Large intestine (tissue), 3 donors: ENCODE measurements at regions not wholly inside any gene's neighbourhood (a gene's known extent, or its start where the extent isn't known, plus 50 kb on each side); places are given as distances from the start of the nearest gene placed in this dataset.
"Not testable (repeated sequence)": the region's sequence is repeated elsewhere in the genome, so short reads cannot be mapped to it uniquely, and the experiment has no call there.

Experiments used
- DNase-seq, 2 donors: peaks; one replicate each; pipeline versions ENCODE4 v3.0.0 to v3.0.0-alpha.2; 2013
- H3K27ac ChIP-seq: one replicate; pipeline ENCODE4 v1.5.1; 2013; ENCODE audit warnings: low read length
- H3K27me3 ChIP-seq: 2 replicates; pipeline ENCODE4 v1.6.1; 2013; ENCODE audit warnings: low read length; ENCODE audit not compliant: control insufficient read depth, insufficient read depth
- H3K36me3 ChIP-seq: 2 replicates; pipeline ENCODE4 v1.6.1; 2013; ENCODE audit warnings: low read length; ENCODE audit not compliant: control insufficient read depth, insufficient read depth
- H3K4me1 ChIP-seq: one replicate; pipeline ENCODE4 v1.6.1; 2013; ENCODE audit warnings: low read length; ENCODE audit not compliant: control insufficient read depth, insufficient read depth
- H3K4me3 ChIP-seq: one replicate; pipeline ENCODE4 v1.5.1; 2013; ENCODE audit warnings: low read length
- H3K9me3 ChIP-seq: one replicate; pipeline ENCODE4 v1.6.1; 2013; ENCODE audit warnings: mild to moderate bottlenecking, low read depth, low read length, moderate library complexity; ENCODE audit not compliant: control insufficient read depth
- WGBS: methylation state at CpG from one replicate; pipeline ENCODE4 v1.1.5; 2013; ENCODE audit warnings: low lambda C conversion rate; ENCODE audit not compliant: insufficient coverage; 5-methylcytosine and 5-hydroxymethylcytosine counted together

DNA sequence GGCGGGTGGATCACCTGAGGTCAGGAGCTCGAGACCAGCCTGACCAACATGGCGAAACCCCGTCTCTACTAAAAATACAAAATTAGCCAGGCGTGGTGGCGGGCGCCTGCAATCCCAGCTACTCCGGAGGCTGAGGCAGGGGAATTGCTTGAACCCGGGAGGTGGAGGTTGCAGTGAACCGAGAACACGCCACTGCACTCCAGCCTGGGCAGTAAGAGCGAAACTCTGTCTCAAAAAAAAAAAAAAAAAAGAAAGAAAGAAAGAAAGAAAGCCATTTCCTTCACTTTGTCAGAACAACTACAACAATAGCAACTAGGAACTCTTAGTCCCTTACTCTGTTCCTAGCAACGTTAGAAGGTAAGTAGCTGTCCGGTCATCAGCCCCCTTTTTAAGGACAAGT lies 222.9 kb upstream of the JARID2 start:
- H3K27me3 ChIP-seq, DNase-seq, H3K27ac ChIP-seq, H3K36me3 ChIP-seq, H3K9me3 ChIP-seq, H3K4me3 ChIP-seq, H3K4me1 ChIP-seq: not testable (repeated sequence)
- WGBS, result 100% methylated on average over 1 of the region's 14 CpGs

DNA sequence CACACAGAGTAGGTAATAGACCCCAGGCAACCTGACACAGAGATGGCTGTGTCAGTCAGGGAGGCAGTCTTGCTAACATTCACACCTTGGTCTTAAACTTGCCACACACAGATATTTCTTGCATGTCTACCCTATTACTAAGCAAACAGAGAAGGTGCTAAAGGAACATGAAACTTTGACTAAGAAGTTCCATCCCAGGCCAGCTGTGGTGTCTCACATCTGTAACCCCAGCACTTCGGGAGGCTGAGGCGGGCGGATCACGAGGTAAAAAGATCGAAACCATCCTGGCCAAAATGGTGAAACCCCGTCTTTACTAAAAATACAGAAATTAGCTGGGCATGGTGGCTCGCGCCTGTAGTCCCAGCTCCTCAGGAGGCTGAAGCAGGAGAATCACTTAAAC lies 222.4 kb upstream of the JARID2 start:
- Histone ChIP-seq H3K9me3 (no peaks in the 10 kb centered on the region), H3K36me3 (no peaks in the 10 kb centered on the region), H3K27ac (no peak overlapping the region), H3K27me3 (no peaks in the 10 kb centered on the region), H3K4me3 (no peak overlapping the region), H3K4me1 (no peaks in the 10 kb centered on the region)
- no CpG with 5 or more reads among the region's 8 CpGs for WGBS
- no peak for DNase-seq

DNA sequence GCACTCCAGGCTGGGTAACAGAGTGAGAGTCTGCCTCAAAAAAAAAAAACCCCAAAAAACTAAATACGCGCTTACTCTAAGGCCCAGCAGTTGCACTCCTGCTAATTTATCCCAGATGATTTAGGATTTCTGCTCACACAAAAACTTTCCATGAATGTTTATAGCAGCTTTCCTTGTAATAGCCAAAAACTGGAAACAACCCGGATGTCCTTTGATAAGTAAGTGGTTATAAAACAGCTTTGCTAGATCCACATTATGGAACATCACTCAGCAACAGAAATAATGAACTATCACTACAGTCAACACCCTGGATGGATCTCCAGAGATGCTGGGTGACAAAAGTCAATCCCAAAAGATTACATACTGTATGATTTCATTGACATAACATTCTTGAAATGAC lies 220.4 kb upstream of the JARID2 start:
- no peak for DNase-seq
- no peak overlapping the region for H3K4me3 ChIP-seq
- 82% methylated on average over 2 of the region's 3 CpGs for WGBS
- no peaks in the 10 kb centered on the region for H3K27me3 ChIP-seq
- H3K9me3 ChIP-seq, result no peaks in the 10 kb centered on the region
- H3K4me1 ChIP-seq, result no peaks in the 10 kb centered on the region
- no peaks in the 10 kb centered on the region for H3K36me3 ChIP-seq
- no peak overlapping the region for H3K27ac ChIP-seq

DNA sequence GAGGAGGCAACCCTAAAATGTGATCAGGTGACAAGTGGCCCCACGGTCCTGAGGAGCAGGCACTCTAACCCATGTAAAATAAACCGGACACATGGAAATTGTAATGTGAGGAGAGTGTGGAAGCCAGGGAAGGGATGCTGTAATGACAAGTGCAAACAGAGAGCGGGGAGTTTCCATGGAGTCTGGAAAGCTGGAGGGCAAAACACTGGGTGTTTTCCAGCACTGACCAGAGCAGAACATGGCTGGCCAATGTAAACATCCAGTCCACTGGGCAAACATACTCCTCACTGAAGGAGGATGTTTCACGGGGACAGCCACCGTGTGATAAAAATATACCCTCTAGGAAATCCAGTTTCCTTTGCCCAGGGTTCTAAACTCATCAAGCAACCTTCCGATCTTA lies 219.0 kb upstream of the JARID2 start:
- Histone ChIP-seq H3K4me1 (no peaks in the 10 kb centered on the region), H3K27ac (no peak overlapping the region), H3K4me3 (no peak overlapping the region), H3K27me3 (no peaks in the 10 kb centered on the region), H3K36me3 (no peaks in the 10 kb centered on the region), H3K9me3 (no peaks in the 10 kb centered on the region)
- WGBS, result 48% methylated on average over 3 of the region's 6 CpGs
- DNase-seq, result no peak

DNA sequence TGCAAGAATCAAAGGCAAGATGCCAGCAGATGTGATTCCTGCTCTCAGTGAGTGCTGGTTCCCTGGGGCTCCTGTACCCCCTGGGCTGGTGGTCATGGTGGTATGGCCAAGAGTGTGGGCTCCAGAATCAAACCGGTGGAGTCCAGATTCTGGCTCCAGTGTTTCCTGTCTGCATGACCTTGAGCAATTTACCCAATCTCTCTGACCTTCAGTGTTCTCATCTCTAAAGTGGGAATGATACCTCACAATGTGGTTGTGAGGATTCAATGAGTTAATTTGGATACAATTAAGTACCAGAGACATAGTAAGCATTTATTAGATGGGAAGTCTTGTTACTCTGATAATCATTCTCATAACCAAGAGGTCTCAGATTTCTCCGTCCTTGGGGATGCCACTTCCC lies 218.4 kb upstream of the JARID2 start:
- no peak for DNase-seq
- Histone ChIP-seq H3K27ac (no peak overlapping the region), H3K4me3 (no peak overlapping the region), H3K9me3 (no peaks in the 10 kb centered on the region), H3K27me3 (no peaks in the 10 kb centered on the region), H3K36me3 (no peaks in the 10 kb centered on the region), H3K4me1 (no peaks in the 10 kb centered on the region)
- WGBS, result no CpG with 5 or more reads among the region's 2 CpGs

DNA sequence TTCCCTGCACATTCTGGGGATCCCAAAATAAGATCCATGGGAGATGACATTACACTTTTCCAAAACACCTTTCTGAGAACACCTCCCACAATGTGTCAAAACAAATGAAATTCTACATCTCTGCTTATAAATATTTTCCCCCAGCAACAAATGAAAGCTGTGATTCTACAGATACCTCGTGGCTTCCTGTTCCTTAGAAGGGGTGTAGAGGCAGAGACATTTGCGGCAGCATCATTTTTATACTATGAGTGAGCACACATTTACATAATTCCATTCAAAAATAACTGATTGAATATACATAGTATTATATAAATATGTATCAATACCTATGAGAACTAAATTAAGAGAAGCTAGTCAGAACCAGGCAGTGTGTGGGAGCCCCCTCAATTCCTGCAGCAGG lies 213.9 kb upstream of the JARID2 start:
- Histone ChIP-seq H3K4me3 (no peak overlapping the region), H3K36me3 (no peaks in the 10 kb centered on the region), H3K27me3 (no peaks in the 10 kb centered on the region), H3K27ac (no peak overlapping the region), H3K4me1 (peaks cover 8% of the 10 kb centered on the region), H3K9me3 (no peaks in the 10 kb centered on the region)
- DNase-seq, result no peak
- WGBS, result no CpG with 5 or more reads among the region's 2 CpGs

DNA sequence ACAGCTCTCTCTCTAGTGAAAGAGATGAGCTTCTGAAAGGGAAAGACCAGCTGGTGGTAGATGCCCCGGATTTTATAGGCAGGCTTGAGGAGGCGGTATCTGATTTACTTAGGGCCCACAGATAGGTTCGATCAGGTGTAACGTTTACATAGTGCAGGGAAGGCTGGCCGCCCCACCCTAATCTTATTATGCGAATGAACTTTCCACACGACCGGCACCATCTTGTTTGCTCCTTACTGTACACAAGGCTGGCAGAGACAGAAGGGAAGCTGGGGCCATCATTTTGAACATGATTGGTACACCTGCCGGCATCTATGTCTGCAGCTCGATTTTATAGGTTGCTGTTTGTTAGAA lies 212.0 kb upstream of the JARID2 start:
- H3K36me3 ChIP-seq, result no peaks in the 10 kb centered on the region
- H3K27me3 ChIP-seq, result no peaks in the 10 kb centered on the region
- 100% methylated on average over 1 of the region's 10 CpGs for WGBS
- H3K9me3 ChIP-seq, result no peaks in the 10 kb centered on the region
- no peak for DNase-seq
- H3K4me1 ChIP-seq, result peaks cover 11% of the 10 kb centered on the region
- H3K27ac ChIP-seq, result no peak overlapping the region
- H3K4me3 ChIP-seq, result no peak overlapping the region

DNA sequence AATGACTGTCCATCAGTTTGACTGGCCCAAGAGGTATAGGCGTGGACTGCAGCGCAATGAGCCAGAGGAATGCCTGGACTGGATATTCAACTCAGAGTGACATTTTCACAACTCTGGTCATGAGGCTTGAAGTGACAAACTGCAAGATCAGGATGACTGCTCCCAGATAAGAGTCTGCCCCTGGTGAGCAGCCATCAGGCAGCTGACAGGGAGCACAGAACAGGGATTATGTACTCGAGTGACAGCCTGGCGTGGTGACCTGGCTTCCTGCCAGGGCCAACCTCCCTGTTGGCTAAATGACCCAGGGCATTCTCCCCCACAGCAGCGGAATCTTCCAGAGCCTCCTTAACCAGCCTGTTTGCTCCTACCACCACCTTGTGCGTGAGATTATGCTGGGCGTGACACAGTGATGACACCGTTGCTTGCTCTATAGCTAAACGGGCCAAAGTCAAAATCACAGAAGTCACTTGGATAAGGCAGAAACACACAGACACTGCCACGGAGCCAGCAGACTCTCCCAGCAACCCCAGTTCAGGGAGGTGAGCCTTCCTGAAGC lies 209.1 kb upstream of the JARID2 start:
- Histone ChIP-seq H3K4me3 (no peak overlapping the region), H3K4me1 (peaks cover 11% of the 10 kb centered on the region), H3K36me3 (no peaks in the 10 kb centered on the region), H3K27me3 (no peaks in the 10 kb centered on the region), H3K9me3 (no peaks in the 10 kb centered on the region), H3K27ac (peak overlapping the region; percentile 39)
- DNase-seq, result peak; percentile 93 to 97
- WGBS, result no CpG with 5 or more reads among the region's 10 CpGs

DNA sequence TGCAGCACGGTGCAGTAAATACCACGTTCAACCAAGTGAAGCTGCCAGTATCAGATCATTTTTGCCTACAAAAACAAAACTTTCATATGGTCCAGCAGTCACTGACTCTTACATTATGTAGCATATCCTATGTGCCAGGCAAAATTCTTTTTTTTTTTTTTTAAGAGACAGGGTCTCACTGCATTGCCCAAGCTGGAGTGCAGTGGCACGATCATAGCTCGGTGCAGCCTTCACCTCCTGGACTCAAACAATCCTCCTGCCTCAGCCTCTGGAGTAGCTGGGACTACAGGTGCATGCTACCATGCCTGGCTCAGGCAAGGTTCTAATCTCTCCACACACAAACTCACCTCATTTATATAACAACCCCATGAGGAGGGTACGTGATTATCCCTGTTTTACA lies 208.6 kb upstream of the JARID2 start:
- DNase-seq, result no peak
- no peaks in the 10 kb centered on the region for H3K27me3 ChIP-seq
- peaks cover 11% of the 10 kb centered on the region for H3K4me1 ChIP-seq
- peak overlapping the region; percentile 39 for H3K27ac ChIP-seq
- no peak overlapping the region for H3K4me3 ChIP-seq
- no peaks in the 10 kb centered on the region for H3K36me3 ChIP-seq
- WGBS, result no CpG with 5 or more reads among the region's 5 CpGs
- H3K9me3 ChIP-seq, result no peaks in the 10 kb centered on the region

DNA sequence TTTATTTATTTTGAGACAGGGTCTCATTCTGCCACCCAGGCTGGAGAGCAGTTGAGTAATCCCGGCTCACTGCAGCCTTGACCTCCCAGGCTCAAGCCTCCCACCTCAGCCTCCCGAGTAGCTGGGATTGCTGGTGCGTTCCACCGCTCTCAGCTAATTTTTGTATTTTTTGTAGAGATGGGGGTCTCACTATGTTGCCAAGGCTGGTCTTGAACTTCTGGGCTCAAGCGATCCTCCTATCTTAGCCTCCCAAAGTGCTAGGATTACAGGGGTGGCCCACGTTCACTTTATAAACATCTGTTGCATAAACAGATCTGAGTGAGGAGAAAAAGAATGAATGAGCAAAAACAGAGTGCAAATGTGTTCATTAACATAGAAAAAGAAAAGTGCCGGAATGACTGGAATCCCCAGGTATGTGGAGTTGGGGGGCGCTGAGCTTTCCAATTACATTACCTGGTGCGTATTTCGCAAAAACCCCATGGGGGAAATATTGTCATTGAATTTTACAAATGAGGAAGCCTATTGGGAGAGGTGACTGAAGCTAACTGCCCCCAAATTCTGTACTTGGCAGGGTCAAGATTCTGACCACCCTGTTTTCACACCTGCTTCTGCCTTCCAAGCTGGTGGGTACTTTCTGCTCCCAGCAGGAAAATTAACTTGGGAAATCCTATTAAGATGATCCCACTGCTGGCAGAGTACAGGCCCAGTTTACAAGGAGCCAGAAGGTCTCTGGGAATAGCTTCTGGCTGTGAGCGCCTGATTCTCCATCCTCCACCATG lies 207.7 kb upstream of the JARID2 start:
- no peak for DNase-seq
- 83% methylated on average over 1 of the region's 11 CpGs for WGBS

DNA sequence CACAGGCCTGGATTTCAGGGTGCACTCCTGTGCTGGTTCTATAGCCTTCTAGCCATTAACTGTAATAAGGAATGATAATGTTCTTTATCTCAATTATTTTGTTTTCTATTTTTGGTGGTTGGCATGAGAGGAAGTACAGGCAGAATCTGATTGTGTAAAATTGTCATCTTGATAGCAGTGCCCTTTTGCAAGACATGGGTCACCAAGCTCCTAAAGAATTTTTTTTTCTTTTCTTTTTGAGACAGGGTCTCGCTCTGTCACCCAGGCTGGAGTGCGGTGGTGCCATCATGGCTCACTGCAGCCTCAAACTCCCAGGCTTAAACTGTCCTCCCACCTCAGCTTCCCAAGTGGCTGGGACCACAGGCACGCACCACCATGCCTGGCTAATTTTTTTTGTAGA lies 206.7 kb upstream of the JARID2 start:
- WGBS, result no CpG with 5 or more reads among the region's 3 CpGs
- H3K36me3 ChIP-seq, result no peaks in the 10 kb centered on the region

More for the DNA sequence above, 207.7 kb upstream of the JARID2 start:
- H3K36me3 ChIP-seq, result no peaks in the 10 kb centered on the region
- no peak overlapping the region for H3K4me3 ChIP-seq
- no peak overlapping the region for H3K27ac ChIP-seq
- no peaks in the 10 kb centered on the region for H3K27me3 ChIP-seq
- H3K4me1 ChIP-seq, result peaks cover 11% of the 10 kb centered on the region
- H3K9me3 ChIP-seq, result no peaks in the 10 kb centered on the region

More for the DNA sequence above, 206.7 kb upstream of the JARID2 start:
- H3K4me1 ChIP-seq, result peaks cover 11% of the 10 kb centered on the region
- H3K27me3 ChIP-seq, result no peaks in the 10 kb centered on the region
- H3K9me3 ChIP-seq, result no peaks in the 10 kb centered on the region
- H3K27ac ChIP-seq, result no peak overlapping the region
- no peak overlapping the region for H3K4me3 ChIP-seq
- DNase-seq, result no peak
